ENCODE measurements at regions not wholly inside any gene's neighbourhood (a gene's known extent, or its start where the extent isn't known, plus 50 kb on each side); places are given as distances from the start of the nearest gene placed in this dataset.
"Not testable (repeated sequence)": the region's sequence is repeated elsewhere in the genome, so short reads cannot be mapped to it uniquely, and the experiment has no call there.

GRCh38 chrX:42290608-42291007 is 367.3 kb upstream of the CASK start:
- no peak for DNase-seq

DNA sequence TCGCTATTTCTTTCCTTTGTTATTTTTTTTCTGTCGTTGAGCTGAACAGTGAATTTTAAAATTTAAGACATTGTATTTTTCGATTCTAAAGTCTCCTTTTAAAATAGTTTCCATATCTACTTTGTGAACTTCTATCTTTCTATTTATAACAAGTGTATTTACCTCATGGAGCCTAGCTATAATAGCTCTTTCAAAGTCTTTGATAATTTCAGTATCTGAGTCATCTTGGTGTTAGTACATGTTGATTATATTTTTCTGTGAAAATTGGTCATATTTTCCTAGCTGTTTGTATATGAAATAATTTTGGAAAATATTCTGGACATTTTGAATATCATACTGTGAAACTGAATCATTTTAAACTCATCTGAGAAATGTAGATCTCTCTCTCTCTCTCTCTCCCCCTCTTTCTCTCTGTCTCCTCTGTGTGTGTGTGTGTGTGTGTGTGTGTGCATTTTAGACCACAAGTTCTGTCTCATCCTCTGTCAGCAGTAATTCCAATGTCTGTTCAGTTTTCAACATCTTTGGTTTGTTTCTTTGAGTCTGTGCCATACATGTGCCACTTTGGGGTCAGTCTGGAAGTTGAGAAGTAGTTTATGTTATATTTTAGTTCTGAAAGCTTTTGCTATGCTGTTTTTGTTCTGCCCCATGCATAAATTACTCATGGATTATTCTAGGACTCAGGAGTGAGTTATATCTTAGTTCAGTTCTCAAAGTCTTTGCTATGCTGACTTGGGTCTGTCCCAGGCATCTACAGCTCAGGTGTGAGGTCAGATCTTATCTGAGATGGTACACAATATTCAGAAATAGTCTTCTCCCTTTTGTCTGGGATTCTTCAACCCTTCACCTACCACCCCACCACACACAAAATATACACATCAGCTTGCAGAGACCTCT is 366.4 kb upstream of the CASK start:
- no peak for DNase-seq

GRCh38 chrX:42285681-42286080 is 362.3 kb upstream of the CASK start:
- not testable (repeated sequence) for DNase-seq

DNA sequence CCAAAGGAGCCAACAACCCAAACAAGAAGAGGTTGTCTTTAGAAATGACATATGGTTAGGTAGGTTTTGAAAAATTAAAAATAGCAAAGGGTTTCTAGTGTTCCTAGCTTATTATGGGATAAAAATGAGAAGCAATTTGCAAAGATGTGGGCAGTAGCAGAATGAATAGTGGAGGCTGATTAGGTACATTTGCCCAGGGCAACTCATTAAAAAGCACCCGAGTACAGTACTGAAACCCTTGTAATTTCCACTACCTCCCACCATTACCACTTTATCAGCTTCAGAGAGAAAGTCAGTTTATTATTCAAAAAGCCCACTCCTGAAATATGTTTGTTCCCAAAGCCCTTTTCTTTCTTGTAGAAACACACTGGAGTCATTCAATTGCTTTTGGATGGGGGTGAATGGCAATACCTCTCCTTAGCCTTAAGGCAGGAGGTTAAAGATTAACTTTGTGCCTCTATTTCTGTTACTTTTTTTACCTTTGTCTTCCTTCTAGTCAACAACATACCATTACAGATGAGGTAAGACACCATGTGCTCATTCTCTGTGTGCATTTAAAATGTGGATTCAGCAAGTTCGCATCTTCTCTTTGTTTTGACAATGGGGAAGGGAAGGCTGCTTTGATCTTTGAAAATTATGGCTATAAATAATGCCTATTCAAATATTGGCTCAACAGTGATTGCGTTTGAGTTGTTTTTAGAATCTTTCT is 353.8 kb upstream of the CASK start:
- no peak for DNase-seq

- DNase-seq, result no peak
Observed at GRCh38 chrX:42274151-42274550, 350.8 kb upstream of the CASK start.

DNA sequence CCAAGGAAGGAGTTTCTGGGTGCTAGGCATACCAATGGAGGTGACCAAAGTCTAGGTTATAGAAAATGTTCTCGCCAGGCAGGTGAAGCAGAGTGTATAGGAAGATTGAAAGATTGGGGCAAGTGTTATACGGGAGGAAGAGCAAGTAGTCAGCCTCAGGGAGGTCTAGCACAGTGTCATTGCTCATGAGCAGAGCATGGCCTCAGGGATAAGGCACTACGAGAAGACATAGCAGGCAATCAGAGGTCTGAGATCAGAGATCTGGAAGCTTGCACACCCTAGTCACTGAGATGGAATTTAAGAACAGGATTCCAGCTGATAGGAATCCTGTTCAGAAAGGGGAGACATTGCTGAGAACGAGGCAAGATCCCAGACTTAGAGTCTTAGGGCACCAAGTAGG is 350.0 kb upstream of the CASK start:
- DNase-seq, result no peak

DNA sequence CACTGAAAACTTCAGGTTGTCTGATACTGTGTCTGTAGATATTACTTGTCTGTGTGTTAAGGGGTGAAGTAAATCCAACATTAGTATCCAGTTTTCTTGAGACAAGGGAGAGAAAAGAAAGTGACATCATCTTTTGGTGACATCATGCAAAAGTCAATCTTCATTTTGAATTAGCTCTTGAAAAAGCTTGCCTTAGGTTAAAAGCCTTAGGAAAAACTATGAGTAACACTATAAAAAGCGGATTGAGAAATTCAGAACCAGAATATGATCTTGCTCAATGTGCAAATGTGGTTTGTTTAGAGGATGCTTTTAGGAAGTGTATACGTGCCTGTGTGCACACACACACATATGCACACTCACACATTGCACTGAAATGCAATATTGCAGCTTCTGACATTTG is 345.8 kb upstream of the CASK start:
- DNase-seq, result no peak

- no peak for DNase-seq
Observed at GRCh38 chrX:42260854-42261253, 337.5 kb upstream of the CASK start.

- DNase-seq, result no peak
Observed at GRCh38 chrX:42248226-42248625, 324.9 kb upstream of the CASK start.

DNA sequence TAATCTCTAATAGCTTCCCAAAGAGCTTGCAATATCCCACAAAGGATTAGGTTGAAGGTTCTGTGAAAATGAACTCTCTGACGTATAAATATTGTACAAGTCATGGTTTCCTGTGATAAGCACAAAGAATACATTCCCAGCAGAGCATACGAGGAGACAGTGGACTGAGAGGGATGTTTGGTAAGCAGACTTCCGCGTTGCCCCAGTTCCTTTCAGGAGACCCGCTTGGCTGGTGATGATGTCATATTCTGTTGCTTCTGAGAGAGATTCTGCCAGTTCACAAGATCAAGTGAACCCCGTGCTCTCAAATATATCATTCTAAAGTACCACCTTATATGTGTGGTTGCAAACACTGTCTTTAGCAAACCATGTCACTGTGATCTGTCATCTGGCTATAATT is 323.9 kb upstream of the CASK start:
- no peak for DNase-seq

DNA sequence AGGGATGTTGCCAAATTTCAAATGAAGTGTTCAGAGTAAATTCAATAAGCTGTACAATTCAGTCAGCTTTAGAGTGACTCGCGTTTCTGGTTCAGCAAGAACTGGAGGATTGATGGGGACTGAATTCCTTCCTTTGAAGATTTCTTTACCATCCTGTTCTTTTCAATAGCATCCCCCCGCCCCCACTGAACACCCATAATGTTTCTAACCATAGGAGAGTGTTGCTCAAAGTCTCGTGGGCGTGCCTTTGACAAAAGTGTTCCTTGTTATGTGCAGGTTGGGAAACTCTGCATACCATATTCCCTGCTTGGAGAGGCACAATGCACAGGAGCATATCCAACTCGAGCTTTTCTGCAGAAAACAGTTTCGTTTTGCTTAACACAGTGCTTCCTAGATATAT is 323.5 kb upstream of the CASK start:
- DNase-seq, result no peak

- no peak for DNase-seq
Observed at GRCh38 chrX:42242004-42242403, 318.6 kb upstream of the CASK start.

DNA sequence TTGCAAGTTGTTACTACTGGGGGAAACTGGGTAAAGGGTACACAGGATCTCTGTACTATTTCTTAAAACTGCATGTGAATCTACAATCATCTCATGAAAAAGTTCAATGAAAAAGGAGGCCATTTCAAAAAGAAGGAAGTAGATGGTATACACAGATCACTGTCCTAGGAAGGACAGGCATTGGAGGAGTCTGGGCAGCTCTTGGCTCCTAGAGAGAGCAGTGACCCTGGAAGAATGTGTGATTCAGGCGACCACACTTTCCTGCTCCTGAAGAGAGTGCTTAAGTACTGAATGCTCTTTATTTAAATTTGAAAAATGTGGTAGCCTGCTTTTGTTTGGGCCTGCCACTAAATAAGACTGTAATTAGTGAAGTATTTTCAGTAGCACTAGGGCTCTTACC is 318.1 kb upstream of the CASK start:
- DNase-seq, result no peak

- DNase-seq, result no peak
Observed at GRCh38 chrX:42237956-42238355, 314.6 kb upstream of the CASK start.

DNA sequence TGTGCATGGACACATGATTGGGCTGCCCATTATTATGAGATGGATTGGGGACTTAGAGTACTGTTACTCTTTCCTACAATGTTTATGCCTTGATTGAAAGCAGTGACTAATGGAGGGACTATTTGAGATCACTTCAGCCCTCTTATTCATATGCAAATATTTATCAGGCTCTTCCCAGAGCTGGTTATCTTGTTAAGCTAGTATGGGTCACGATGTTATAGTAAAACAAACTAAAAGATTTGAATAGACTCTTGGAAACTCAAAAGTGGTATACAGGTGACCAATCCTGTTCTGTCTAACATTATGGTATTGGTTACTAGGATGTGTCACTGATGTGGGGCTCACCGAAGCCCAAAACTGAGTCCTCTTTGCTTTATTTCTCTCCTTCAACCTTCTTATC is 306.2 kb upstream of the CASK start:
- no peak for DNase-seq

DNA sequence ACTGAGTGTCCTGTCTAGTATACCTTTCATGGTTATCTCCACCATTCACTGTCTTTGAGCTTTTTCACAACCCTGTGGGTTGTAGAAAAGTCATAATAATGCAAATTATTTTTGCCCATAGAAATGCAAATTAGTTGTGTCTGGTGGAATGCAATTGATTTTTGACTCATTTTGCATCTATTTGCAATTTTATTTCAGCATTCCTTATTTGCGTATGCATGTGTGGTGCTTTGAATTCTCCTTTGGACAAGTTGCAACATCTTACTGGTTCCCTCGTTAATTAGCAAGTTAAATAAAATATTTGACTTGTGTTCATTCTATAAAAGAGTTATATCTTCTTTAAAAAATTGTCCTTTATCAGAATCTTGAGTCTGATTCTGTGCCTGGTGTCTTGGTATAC is 297.3 kb upstream of the CASK start:
- DNase-seq, result no peak

GRCh38 chrX:42220083-42220482 is 296.7 kb upstream of the CASK start:
- no peak for DNase-seq

GRCh38 chrX:42219231-42219630 is 295.9 kb upstream of the CASK start:
- no peak for DNase-seq

GRCh38 chrX:42195506-42195905 is 272.2 kb upstream of the CASK start:
- DNase-seq, result no peak

- DNase-seq, result no peak
Observed at GRCh38 chrX:42189576-42189975, 266.2 kb upstream of the CASK start.

DNA sequence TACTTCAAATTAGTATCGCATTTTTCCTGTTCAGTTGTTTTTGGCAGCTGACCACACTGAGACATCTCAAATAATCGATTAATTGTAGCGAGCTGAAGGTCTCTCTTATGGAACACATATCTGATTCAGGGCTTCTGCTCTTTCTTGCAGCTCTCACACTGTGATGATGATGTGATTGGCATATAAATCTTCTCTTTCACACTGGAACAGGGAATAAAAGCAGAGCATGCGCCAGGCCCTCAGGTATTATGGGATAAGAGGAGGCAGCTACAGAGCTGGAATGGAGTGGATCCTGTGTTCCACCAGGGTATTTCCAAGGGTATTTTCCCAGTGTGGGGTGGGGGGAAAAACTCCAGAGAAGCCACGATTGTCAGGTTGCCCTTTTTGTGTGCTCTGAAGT is 265.4 kb upstream of the CASK start:
- DNase-seq, result no peak

GRCh38 chrX:42176789-42177188 is 253.4 kb upstream of the CASK start:
- no peak for DNase-seq

GRCh38 chrX:42175843-42176242 is 252.5 kb upstream of the CASK start:
- DNase-seq, result no peak

DNA sequence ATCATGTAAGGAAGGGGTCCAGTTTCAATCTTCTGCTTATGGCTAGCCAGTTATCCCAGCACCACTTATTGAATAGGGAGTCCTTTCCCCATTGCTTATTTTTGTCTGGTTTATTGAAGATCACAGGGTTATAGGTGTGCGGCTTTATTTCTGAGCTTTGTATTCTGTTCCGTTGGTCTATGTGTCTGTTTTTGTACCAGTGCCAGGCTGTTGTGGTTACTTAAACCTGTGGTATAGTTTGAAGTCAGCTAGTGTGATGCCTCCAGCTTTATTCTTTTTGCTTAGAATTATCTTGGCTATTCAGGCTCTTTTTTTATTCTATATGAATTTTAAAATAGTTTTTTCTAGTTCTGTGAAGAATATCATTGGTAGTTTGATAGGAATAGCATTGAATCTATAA is 234.6 kb upstream of the CASK start:
- DNase-seq, result not testable (repeated sequence)

DNA sequence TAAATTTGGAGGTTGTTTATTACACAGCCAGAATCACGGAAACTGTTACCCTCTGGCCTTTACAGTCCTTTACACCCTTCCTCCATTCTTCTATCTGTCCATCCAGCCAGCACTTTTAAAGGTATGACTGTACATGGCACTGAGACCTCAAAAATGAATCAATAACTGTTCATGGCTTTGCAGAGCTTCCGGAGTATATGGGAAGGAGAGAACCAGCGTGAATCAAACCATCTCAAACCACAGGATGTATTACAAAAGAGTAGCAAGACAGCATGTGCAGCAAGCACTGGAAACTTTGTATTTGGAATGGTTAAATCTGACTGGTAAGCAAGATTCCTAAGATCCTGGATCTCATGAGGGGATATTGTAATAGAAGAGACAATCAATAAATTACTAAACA is 228.5 kb upstream of the CASK start:
- DNase-seq, result no peak

All from inflammatory macrophage treated with lipopolysaccharide for 1 hour (primary cell).